Ureter (tissue), 1 donor: ENCODE measurements at regions not wholly inside any gene's neighbourhood (a gene's known extent, or its start where the extent isn't known, plus 50 kb on each side); places are given as distances from the start of the nearest gene placed in this dataset.

Experiments
- DNase-seq: peaks from one replicate; pipeline ENCODE4 v3.0.0-alpha.2; 2020; ENCODE audit warnings: low spot score
- donor health status: DM: yes; HTN: yes; CAD: no.

DNA sequence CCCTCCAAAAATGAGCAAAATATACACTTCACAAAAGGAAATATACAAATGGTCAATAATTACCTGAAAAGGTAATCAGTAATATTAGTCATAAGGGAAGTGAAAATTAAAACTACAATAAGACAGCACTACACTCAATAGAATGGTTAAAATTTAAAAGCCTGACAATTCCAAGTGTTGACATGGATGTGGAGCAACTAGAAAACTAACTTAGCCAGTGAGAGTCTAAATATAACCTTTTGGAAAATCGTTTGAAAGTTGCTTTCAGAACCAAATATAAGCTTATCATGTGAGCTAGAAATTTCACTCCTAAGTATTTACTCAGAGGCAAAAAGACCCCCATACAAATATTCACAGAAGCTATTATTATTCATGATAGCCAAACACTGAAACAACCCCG lies 105.1 kb upstream of the MVB12B start:
- DNase-seq: no peak

- no peak for DNase-seq
Measured at GRCh38 chr9:126222363-126222834, 104.2 kb upstream of the MVB12B start.

- DNase-seq: no peak
Measured at GRCh38 chr9:126222835-126223431, 103.7 kb upstream of the MVB12B start.

- no peak for DNase-seq
Measured at GRCh38 chr9:126223798-126224531, 102.7 kb upstream of the MVB12B start.

GRCh38 chr9:126225611-126226609 lies 100.7 kb upstream of the MVB12B start:
- no peak for DNase-seq

DNA sequence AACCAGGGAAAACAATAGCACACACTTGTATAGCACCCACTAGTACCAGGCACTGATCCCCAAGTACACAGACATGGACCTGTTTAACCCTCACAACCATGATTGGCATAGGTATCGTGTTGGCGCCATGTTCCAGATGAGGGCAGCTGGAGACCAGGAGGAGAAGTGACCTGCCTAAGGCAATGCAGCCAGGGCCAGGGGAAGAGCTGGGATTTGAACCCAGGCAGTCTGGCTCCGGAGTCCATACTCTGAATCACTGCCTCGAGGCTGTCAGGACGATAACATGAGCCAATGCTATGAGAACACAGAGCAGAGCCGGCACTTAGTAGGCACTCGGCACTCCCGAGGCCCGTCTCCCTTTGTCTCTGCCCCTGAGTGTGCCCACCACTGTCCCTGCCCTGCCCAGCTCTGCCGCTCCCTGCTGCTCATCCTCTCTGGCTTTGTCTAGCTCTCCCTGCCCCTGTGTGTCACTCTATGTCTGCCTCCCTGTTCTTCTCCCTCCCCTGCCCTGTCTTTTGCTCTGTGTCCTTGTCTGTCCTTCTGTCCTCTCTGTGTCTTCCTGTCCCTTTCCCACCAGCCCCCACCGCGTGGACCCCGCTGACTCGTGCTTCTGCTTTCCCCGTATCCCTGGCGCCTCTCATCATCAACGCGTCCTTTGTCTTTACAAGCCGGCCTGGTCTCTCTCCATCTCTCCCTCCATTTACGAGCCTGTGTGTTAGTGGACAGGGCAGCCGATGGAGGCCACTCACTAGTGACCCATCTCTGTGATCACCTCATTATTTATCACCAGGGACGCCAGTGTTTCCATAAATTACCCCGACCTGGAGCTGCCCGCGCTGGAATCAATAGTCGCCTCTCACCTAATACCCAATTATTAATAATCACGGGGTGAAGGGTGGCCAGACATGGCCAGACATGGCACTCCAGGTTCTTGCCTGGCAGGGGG lies 99.4 kb upstream of the MVB12B start:
- DNase-seq: no peak

DNA sequence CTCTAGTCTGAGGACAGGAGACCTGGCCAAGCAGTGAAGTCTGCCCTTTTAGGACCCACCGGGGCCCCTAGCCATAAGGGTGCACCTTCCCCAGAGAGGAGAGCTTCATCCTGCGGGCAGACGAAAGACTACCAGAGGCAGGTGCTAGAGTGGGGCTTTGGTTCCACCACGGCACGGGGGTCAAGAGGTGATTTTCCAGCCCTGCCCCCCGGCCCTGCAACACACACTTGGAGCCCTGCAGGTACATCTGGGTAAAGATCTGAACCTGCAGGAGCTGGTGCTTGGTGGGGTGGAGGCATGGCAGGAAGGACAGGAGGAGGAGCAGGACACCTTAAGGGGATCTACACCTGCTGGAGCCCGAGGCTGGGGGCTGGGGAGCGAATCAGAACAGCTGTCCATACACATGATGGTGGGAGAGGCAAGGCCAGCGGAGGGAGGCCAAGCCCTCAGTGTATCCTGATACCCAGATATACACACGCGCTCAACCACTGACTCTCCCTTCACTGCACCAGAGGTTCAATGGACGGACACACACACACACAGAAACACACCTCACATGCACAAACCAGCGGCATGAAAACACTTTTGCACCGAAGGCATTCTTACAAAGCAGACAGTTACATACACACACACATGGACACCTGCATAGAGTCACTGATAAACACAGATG lies 98.4 kb upstream of the MVB12B start:
- no peak for DNase-seq

DNA sequence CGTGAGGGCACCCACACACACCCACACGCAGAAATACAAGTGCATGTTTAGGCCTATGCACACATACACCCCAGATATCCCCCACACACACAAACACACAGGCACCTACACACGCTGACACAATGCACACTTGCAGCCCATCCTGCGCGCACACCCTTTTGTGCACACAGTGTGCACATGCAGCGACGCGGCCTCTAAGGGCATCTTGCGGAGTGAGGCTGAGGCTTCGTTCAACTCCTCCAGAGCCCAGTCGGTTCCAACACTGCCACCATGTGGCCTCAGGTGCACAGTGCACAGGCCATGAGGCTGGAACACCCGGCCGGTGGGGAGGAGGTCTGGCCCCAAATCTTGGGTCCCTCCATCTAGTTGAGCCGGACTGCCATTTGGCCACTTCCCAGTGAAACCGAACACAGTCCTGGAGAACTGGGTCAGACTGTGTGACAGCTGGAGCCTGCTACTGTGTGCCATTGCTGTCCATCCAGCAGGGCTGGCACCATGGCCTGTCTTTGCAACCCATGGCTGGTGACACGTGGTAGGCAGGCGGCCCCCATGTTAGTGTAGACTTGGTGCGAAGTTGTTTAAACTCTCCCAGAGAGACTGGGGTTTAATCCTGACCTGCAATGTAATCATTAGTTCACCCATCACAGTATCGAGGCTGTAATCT lies 97.7 kb upstream of the MVB12B start:
- peak; percentile 77 for DNase-seq

GRCh38 chr9:126229501-126229900 lies 97.1 kb upstream of the MVB12B start:
- no peak for DNase-seq

DNA sequence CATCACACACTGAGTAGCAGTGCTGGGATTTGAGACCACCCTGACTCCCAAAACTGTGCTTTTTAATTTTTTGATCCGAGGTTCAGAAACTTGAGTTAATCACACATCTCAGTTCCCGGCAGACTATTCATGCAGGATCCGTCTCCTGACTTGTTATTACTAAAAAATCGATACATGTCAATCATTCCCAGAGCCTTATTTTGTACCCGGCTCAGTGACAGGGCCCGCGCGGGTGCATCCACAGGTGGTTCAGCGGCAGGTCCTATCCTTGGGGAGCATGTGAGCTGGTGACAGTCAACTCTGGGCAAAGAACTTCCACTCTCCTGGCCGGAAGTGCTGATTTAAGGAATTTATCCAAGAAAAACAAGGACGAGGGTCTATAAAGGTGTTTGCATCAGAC lies 95.9 kb upstream of the MVB12B start:
- no peak for DNase-seq

DNA sequence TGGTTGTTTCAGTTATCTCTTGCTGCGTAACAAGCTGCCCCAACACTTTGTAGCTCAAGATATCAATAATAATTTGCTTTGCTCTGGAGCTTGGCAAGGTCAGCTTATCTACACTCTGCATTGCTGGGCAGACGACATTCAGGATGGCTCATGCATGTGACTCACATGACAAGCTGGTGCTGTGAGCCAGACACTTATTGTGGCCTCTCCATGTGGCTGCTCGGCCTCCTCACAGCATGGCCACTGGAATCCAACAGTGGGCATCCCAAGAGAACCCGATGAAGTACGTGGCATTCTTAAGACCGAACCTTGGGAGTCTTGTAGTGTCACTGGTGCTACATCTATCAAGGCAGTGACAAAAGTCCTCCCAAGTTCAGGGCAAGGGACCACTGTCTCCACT lies 94.2 kb upstream of the MVB12B start:
- no peak for DNase-seq

GRCh38 chr9:126233175-126233574 lies 93.5 kb upstream of the MVB12B start:
- no peak for DNase-seq

DNA sequence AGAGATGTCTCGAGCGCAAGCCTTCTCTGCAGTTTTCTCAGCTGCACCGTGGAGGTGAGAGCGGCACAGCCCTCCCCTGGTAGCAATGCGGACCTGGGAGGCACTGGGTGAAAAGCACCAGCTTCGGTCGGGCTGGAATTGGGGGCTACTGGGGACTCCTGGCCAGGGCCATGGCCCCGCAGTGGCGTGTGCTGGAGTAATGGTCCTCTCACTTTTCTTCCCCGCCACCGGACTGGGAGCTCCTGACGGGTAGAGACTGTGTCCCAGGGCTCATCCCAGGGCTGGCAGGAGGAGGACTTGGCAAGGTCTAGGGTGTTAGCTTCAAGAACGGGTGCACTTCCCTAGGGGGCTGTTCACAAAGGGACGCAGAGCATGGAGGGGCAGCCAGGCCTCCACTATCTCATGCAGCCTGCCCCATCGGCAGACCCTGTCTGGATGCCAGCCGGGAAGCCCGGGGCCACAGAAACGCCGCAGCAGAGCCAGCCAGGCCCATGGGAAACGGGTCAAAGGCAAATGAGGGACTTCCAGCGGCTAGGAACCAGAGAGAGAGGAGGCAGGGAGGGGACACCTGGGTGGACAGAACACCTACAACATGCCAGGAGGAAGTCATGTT lies 92.6 kb upstream of the MVB12B start:
- no peak for DNase-seq

GRCh38 chr9:126234681-126235335 lies 91.8 kb upstream of the MVB12B start:
- DNase-seq: no peak

DNA sequence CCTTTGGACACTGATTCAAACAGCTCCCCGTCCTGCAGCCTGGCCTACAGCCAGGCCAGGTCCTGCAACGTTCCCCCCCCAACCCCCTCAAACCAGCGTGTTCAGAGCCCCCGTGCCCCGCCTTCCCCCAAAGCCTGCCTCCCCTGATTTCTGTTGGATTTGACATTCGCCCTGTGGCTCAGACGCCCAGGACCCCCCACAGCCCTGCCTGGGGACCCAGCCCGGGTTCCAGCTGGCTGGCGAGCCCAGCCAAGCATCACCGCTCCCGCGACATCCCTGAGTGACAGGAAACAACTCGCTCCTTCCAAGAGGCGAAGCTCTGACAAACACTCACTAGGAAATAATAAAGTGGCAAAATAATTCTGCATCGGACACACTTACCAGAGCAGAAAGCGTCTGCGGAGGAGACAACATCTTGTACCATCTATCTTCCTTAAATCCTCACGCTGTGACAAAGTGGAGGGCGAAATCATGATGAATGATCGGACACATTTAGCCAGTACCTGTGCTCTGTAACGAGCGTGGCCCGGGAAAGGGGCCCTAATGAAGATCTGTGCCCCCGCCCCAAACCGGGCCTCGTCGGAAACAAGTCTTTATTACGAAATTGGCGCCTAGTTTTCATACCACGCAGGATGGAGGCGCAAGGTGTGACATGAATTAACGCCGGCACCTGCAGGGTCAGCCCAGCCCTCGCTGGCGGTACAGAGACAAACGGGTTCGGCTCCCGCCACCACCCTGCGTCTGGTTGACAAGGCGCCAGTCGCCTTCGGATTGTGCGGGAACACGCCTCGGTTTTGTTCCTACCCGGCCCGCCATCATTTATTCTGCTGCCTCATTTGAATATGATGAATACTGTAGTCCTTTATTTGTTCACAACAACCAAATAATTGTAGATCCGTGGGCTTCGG lies 91.0 kb upstream of the MVB12B start:
- no peak for DNase-seq

GRCh38 chr9:126236273-126236672 lies 90.4 kb upstream of the MVB12B start:
- no peak for DNase-seq

- DNase-seq: no peak
Measured at GRCh38 chr9:126238415-126238814, 88.2 kb upstream of the MVB12B start.

- no peak for DNase-seq
Measured at GRCh38 chr9:126239515-126239914, 87.1 kb upstream of the MVB12B start.
